ENCODE measurements at regions not wholly inside any gene's neighbourhood (a gene's known extent, or its start where the extent isn't known, plus 50 kb on each side); places are given as distances from the start of the nearest gene placed in this dataset.

DNA sequence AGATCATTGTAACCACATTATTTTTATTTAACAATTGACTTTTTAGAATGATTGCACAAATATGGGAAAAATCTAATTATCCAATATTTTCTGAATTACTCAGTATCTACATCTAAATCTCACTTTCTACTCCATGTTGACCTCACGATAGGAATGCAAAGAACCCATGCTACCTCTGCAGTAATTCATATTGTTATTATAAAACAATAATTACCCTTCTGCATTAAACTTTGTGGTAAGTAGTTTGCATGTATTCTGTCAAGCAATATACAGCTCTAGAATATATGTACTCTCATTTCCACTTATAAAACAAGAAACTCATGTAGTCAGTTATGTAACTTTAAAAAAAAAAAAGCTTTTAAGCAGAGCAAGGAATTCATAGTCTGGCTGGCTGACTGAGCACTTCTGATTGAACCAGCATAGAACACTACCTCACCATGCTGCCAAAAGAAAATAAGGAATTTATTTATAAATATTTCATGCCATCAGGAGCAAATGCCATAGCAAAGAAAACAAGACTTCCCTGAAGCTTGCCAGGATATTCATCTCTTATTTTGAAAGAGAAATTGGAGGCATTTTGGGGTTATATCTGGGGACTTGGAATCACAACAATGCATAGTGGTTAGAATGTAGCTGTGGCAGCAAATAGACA is 895.7 kb downstream of the XPNPEP1 start:
- TF ChIP-seq CTCF (IDR thresholded peaks at IDR 0.05) = no peak
- no peak for TF ChIP-seq EZH2 (IDR thresholded peaks at IDR 0.05; ENCODE audit: borderline replicate concordance, insufficient read depth, low read depth, low read length, poor library complexity, severe bottlenecking)

Data from B cell (primary cell).